NB4 (cell line): ENCODE measurements at regions not wholly inside any gene's neighbourhood (a gene's known extent, or its start where the extent isn't known, plus 50 kb on each side); places are given as distances from the start of the nearest gene placed in this dataset.

Experiments
- DNase-seq: peaks from one replicate; pipeline ENCODE4 v3.0.0; 2010; ENCODE audit warnings: low read depth
- H3K4me3 ChIP-seq: one replicate; pipeline ENCODE4 v1.5.1; 2011; ENCODE audit warnings: mild to moderate bottlenecking, low read depth, low read length, moderate library complexity
- MYC ChIP-seq: IDR thresholded peaks from 2 replicates; pipeline ENCODE4 v1.6.1; 2011; ENCODE audit warnings: low read depth, low read length
- POLR2A ChIP-seq: IDR thresholded peaks from 2 replicates; pipeline ENCODE4 v1.6.1; 2011; ENCODE audit warnings: mild to moderate bottlenecking; ENCODE audit not compliant: insufficient read length; ENCODE audit errors: extremely low read depth
- TF ChIP-seq, protein P1 (sequence below): IDR thresholded peaks from one replicate; pipeline ENCODE4 v1.5.1; 2012; ENCODE audit warnings: low read depth, low read length
- TF ChIP-seq, protein P2 (sequence below): IDR thresholded peaks from 2 replicates; pipeline ENCODE4 v1.6.1; 2011; ENCODE audit warnings: low read depth, low read length

DNA sequence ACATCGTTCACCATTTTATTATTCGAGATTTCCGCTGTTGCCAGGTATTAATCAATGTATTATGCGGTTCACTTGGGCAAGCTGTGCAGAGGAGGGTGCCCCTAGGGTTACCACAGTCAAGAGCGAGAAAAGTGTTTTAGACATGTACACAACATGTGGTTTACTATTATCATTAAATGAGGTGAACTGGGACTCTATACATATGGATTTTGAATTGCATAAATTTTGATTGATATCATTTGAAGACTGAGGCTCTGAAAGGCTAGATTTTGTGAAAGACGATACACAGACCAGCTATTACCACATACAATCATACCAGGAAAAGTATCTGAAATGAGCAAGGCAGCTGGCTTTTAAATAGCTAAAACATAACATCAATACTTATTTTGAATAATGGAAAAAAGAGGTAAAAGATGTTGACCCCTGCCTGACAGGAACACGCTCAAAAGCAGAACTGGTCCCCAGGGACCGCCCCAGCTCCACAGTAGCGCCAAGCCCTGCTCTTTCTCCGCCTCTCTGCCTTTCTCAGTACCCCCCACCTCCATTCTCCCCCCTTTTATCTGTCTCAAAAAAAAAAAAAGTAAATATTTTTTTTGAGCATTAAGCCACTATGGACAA, 413.4 kb upstream of the MKI67 start:
- DNase-seq: no peak
- TF ChIP-seq POLR2A (no peak), MYC (no peak)
- TF ChIP-seq, protein P1, sequence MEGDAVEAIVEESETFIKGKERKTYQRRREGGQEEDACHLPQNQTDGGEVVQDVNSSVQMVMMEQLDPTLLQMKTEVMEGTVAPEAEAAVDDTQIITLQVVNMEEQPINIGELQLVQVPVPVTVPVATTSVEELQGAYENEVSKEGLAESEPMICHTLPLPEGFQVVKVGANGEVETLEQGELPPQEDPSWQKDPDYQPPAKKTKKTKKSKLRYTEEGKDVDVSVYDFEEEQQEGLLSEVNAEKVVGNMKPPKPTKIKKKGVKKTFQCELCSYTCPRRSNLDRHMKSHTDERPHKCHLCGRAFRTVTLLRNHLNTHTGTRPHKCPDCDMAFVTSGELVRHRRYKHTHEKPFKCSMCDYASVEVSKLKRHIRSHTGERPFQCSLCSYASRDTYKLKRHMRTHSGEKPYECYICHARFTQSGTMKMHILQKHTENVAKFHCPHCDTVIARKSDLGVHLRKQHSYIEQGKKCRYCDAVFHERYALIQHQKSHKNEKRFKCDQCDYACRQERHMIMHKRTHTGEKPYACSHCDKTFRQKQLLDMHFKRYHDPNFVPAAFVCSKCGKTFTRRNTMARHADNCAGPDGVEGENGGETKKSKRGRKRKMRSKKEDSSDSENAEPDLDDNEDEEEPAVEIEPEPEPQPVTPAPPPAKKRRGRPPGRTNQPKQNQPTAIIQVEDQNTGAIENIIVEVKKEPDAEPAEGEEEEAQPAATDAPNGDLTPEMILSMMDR: no peak
- TF ChIP-seq, protein P2, sequence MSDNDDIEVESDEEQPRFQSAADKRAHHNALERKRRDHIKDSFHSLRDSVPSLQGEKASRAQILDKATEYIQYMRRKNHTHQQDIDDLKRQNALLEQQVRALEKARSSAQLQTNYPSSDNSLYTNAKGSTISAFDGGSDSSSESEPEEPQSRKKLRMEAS: no peak
- H3K4me3 ChIP-seq: no peak overlapping the region

DNA sequence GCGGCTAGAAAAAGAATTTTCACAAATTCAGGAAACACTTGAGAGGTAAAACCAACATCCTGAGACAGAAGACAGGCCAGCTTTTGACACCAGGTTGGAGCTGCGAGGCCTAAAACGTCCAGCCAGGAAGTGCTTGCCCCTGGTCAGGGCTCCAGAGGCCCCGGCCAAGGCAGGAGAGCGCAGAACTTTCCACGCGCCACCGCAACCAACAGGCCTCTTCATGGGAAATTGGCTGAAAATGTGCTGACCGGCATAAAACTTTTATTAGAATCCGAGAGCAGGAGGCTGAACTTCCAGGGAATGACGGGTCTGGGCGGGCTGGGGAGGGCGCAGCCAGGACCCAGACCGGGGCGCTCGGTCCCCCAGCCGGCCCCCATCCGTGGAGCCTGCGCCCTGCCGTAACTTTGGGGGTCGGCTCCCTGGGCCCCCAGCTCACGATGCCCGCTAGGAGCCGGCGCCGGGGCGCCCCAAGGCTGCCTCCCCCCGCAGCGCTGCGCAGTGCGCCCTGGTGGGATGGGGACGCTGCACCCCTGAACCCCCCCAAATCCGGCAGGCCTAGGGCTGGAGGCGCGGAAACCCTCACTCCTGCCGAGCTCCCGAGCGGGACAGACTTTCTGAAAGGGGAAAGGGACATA, 414.0 kb upstream of the MKI67 start:
- DNase-seq: no peak
- no peak overlapping the region for H3K4me3 ChIP-seq
- TF ChIP-seq, protein P2: no peak
- TF ChIP-seq MYC (no peak), POLR2A (no peak)
- TF ChIP-seq, protein P1: no peak

DNA sequence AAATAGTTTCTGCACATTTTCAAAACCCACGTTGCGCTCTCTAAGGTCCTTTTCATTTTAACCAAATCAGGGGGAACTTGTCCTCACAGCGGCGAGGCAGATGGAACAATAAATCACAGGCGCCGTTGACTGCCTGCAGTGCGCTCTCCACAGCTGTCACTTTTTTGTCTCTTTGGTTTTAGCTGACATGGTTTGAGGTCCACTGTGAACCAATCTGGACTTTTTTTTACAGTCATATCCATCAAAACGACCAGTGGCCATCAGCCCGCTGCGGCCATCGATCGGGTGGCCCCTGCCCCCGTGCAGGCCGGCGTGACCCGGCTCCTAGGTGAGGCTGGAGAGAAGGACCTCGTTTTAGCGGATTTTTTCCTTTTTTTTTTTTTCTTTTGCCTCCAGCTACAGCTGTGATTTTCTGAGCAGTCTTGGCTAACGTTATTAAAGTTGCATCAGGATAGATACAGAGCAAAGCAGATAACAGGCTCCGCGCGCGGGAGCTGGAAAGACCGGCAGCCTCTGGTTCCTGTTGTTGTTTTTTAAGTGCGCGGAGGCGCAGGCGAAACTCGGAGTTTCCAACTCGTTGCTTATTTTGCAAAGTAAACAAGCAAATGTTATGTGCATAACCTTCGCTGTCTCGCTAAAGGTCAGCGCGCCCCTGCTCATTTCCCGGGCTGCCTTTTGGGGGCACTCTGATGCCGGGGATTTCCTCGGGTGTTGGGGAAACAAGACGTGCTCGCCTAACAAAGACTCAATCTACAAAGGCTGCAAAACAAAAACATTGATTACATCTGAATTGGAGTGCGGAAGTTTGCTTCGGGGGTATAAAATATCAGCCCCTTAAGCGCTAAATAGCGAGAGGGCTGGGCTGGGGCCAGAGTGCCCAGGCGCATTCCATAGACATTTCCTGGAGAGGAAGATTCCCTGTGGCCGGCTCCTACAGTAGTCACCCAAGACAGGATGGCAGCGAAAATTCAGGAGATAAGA, 414.8 kb upstream of the MKI67 start:
- TF ChIP-seq, protein P1: peak; percentile 12
- TF ChIP-seq, protein P2: no peak
- TF ChIP-seq MYC: no peak
- TF ChIP-seq POLR2A: no peak
- H3K4me3 ChIP-seq: no peak overlapping the region
- DNase-seq: peak; percentile 10

DNA sequence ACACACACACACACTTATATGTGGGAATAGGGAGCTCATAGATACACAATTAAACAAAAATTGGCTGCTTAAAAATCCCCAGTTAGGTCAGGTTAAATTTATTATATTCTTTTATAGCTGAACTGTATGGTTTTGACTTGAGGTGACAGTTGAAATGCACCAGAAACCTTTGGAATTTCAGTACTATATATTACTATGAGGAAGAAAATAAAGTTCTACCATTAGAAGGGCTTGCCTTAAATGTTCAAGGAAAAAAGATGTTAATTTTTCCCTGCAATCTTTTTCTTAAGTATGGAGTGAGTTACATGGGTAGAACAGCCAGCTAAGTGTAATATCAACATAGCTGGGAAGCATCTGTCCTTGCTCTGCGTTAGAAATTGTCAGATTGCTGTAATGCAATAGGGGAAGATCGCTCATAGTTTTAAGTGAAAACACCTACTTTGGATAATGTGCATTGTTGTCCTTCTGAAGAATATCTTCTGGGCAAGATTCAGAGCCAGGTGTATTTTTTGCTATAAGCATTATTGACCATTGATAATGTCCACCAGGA, 415.8 kb upstream of the MKI67 start:
- H3K4me3 ChIP-seq: no peak overlapping the region
- TF ChIP-seq MYC (no peak), POLR2A (no peak)
- TF ChIP-seq, protein P1: no peak
- TF ChIP-seq, protein P2: no peak
- no peak for DNase-seq

DNA sequence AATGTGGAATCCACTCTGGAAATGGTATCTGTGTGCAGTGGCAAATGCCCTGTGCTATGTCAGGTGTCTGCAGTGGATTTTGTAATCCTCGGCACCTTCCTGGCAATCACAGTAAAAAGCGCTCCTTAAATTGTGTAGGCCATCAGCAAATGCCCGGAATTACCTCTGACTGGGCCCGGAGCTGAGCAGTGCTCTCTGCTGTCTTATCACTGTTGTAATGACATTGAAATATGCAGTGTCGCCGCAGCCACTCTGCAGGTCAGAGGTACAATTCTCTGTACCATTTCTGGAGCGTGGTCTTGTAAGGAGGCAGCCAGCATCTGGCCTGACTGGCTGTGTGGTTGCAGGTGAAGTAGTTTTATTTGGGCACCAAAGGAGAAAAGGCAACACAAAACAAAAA, 416.4 kb upstream of the MKI67 start:
- no peak for DNase-seq
- TF ChIP-seq, protein P1: no peak
- TF ChIP-seq POLR2A: no peak
- TF ChIP-seq MYC: no peak
- TF ChIP-seq, protein P2: no peak
- no peak overlapping the region for H3K4me3 ChIP-seq
